ENCODE measurements at regions not wholly inside any gene's neighbourhood (a gene's known extent, or its start where the extent isn't known, plus 50 kb on each side); places are given as distances from the start of the nearest gene placed in this dataset.

DNA sequence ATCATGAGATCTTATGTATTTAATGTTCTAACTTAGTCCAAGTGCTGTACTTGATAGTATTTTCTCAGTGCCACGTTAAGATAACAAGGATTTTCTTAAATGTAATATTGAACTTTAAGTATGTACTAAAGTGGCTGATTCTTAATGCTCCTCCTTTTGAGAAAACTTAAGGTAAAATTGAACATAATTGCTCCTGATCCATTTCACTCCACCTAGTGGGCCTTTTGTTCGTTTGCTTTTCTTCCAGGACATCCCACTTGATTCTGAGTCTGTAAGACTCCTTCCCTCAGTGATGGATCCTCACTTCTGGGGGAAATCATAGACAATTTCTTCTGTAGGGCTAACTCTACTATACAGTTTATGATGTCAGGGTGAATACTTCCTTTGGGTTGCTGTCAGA lies 173.1 kb downstream of the LMO4 start (continued):
- TF ChIP-seq GLIS3 (CRISPR knock-in tag; IDR thresholded peaks at IDR 0.05) (no peak), SNAI2 (CRISPR knock-in tag; IDR thresholded peaks at IDR 0.05) (no peak)

DNA sequence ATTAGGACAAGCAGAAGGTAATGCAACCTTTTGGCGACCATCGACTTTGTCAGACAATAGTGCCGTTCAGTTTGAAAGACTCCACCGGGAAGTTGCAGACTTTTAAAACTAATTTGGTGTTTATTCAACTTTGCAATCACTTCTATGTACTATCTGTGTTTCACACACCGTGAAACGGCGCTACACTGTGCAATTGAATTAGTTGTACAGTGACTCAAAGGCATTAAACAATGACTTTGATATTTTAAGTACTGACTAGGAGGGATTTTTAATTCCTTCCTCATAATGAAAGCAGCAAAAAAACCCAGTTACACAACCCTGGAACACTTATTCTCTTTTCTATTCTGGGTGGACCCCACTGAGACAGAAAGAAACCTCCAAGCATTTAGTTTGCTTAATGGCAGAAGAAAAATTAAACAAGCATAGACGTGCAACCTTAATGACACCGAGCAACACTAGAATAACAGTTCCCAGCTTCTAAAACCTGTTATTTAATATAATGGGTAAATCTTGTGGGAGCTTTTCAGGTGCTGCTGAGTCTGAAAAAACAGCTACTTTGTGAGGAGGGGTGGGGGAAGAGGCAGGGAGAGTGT lies 176.8 kb downstream of the LMO4 start:
- TF ChIP-seq, protein P1, sequence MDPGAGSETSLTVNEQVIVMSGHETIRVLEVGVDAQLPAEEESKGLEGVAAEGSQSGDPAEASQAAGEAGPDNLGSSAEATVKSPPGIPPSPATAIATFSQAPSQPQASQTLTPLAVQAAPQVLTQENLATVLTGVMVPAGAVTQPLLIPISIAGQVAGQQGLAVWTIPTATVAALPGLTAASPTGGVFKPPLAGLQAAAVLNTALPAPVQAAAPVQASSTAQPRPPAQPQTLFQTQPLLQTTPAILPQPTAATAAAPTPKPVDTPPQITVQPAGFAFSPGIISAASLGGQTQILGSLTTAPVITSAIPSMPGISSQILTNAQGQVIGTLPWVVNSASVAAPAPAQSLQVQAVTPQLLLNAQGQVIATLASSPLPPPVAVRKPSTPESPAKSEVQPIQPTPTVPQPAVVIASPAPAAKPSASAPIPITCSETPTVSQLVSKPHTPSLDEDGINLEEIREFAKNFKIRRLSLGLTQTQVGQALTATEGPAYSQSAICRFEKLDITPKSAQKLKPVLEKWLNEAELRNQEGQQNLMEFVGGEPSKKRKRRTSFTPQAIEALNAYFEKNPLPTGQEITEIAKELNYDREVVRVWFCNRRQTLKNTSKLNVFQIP (CRISPR knock-in tag; IDR thresholded peaks at IDR 0.05; ENCODE audit: borderline replicate concordance, low read depth): no peak
- TF ChIP-seq ESRRG (CRISPR knock-in tag; IDR thresholded peaks at IDR 0.05) (no peak), ZC3H10 (CRISPR knock-in tag; IDR thresholded peaks at IDR 0.05) (no peak), ISL1 (CRISPR knock-in tag; IDR thresholded peaks at IDR 0.05) (no peak), ZNF565 (CRISPR knock-in tag; conservative IDR thresholded peaks at IDR 0.05; ENCODE audit: low read depth) (no peak), TCF4 (CRISPR knock-in tag; IDR thresholded peaks at IDR 0.05; ENCODE audit: borderline replicate concordance) (no peak), RARB (CRISPR knock-in tag; IDR thresholded peaks at IDR 0.05) (no peak), CSDC2 (CRISPR knock-in tag; IDR thresholded peaks at IDR 0.05) (no peak), BACH2 (CRISPR knock-in tag; IDR thresholded peaks at IDR 0.05; ENCODE audit: borderline replicate concordance) (no peak)
- TF ChIP-seq, protein P2, sequence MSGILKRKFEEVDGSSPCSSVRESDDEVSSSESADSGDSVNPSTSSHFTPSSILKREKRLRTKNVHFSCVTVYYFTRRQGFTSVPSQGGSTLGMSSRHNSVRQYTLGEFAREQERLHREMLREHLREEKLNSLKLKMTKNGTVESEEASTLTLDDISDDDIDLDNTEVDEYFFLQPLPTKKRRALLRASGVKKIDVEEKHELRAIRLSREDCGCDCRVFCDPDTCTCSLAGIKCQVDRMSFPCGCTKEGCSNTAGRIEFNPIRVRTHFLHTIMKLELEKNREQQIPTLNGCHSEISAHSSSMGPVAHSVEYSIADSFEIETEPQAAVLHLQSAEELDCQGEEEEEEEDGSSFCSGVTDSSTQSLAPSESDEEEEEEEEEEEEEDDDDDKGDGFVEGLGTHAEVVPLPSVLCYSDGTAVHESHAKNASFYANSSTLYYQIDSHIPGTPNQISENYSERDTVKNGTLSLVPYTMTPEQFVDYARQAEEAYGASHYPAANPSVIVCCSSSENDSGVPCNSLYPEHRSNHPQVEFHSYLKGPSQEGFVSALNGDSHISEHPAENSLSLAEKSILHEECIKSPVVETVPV (CRISPR knock-in tag; IDR thresholded peaks at IDR 0.05): no peak
- TF ChIP-seq, protein P3, sequence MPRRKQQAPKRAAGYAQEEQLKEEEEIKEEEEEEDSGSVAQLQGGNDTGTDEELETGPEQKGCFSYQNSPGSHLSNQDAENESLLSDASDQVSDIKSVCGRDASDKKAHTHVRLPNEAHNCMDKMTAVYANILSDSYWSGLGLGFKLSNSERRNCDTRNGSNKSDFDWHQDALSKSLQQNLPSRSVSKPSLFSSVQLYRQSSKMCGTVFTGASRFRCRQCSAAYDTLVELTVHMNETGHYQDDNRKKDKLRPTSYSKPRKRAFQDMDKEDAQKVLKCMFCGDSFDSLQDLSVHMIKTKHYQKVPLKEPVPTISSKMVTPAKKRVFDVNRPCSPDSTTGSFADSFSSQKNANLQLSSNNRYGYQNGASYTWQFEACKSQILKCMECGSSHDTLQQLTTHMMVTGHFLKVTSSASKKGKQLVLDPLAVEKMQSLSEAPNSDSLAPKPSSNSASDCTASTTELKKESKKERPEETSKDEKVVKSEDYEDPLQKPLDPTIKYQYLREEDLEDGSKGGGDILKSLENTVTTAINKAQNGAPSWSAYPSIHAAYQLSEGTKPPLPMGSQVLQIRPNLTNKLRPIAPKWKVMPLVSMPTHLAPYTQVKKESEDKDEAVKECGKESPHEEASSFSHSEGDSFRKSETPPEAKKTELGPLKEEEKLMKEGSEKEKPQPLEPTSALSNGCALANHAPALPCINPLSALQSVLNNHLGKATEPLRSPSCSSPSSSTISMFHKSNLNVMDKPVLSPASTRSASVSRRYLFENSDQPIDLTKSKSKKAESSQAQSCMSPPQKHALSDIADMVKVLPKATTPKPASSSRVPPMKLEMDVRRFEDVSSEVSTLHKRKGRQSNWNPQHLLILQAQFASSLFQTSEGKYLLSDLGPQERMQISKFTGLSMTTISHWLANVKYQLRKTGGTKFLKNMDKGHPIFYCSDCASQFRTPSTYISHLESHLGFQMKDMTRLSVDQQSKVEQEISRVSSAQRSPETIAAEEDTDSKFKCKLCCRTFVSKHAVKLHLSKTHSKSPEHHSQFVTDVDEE (CRISPR knock-in tag; IDR thresholded peaks at IDR 0.05): no peak
- TF ChIP-seq, protein P4, sequence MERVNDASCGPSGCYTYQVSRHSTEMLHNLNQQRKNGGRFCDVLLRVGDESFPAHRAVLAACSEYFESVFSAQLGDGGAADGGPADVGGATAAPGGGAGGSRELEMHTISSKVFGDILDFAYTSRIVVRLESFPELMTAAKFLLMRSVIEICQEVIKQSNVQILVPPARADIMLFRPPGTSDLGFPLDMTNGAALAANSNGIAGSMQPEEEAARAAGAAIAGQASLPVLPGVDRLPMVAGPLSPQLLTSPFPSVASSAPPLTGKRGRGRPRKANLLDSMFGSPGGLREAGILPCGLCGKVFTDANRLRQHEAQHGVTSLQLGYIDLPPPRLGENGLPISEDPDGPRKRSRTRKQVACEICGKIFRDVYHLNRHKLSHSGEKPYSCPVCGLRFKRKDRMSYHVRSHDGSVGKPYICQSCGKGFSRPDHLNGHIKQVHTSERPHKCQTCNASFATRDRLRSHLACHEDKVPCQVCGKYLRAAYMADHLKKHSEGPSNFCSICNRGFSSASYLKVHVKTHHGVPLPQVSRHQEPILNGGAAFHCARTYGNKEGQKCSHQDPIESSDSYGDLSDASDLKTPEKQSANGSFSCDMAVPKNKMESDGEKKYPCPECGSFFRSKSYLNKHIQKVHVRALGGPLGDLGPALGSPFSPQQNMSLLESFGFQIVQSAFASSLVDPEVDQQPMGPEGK (CRISPR knock-in tag; IDR thresholded peaks at IDR 0.05; ENCODE audit: borderline replicate concordance): no peak
- TF ChIP-seq, protein P5, sequence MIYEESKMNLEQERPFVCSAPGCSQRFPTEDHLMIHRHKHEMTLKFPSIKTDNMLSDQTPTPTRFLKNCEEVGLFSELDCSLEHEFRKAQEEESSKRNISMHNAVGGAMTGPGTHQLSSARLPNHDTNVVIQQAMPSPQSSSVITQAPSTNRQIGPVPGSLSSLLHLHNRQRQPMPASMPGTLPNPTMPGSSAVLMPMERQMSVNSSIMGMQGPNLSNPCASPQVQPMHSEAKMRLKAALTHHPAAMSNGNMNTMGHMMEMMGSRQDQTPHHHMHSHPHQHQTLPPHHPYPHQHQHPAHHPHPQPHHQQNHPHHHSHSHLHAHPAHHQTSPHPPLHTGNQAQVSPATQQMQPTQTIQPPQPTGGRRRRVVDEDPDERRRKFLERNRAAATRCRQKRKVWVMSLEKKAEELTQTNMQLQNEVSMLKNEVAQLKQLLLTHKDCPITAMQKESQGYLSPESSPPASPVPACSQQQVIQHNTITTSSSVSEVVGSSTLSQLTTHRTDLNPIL (CRISPR knock-in tag; IDR thresholded peaks at IDR 0.05; ENCODE audit: low read depth): no peak
- no peak for ATAC-seq

DNA sequence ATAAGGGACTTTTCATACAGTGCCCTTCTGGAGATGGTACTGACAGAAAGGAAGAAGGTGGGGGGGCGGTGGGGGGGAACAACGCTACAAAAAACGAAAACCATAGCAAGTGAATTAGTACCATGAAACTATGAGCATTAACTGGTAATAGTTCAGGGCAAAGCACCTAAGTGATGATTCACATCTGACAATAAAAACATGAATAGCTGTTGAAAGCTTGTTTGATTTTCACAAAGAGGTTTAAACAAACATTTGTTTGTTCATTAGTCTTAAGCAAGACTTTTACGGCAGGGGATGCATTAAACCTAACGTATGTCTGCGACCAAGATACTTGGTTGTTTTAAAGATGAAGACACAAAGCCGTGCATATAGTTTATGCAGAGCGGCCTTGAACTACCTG lies 177.5 kb downstream of the LMO4 start:
- TF ChIP-seq CSDC2 (CRISPR knock-in tag; IDR thresholded peaks at IDR 0.05) (no peak), ARNTL (CRISPR knock-in tag; IDR thresholded peaks at IDR 0.05; ENCODE audit: borderline replicate concordance, low read depth) (no peak), RARB (CRISPR knock-in tag; IDR thresholded peaks at IDR 0.05) (no peak), SNAI2 (CRISPR knock-in tag; IDR thresholded peaks at IDR 0.05) (no peak), ZNF565 (CRISPR knock-in tag; conservative IDR thresholded peaks at IDR 0.05; ENCODE audit: low read depth) (no peak), ESRRG (CRISPR knock-in tag; IDR thresholded peaks at IDR 0.05) (no peak), TCF4 (CRISPR knock-in tag; IDR thresholded peaks at IDR 0.05; ENCODE audit: borderline replicate concordance) (no peak)
- TF ChIP-seq, protein P4 (CRISPR knock-in tag; IDR thresholded peaks at IDR 0.05; ENCODE audit: borderline replicate concordance): no peak
- no peak for ATAC-seq
